HEK293 (cell line): ENCODE measurements at regions not wholly inside any gene's neighbourhood (a gene's known extent, or its start where the extent isn't known, plus 50 kb on each side); places are given as distances from the start of the nearest gene placed in this dataset.

Source experiments
- CTCF ChIA-PET: fragments of 350-600 bp; formaldehyde crosslinking; extraction: SDS; loops from one replicate; lab custom pipeline; 2021; ENCODE audit warnings: antibody characterized with exemption; lab: Yijun Ruan, JAX
- POLR2A ChIA-PET: fragments of 300-600 bp; formaldehyde crosslinking; extraction: SDS; loops from one replicate; lab custom pipeline; 2020; ENCODE audit warnings: antibody characterized with exemption, inconsistent platforms; lab: Yijun Ruan, JAX
- H3K27ac ChIP-seq: fragments of 200-500 bp; sonication (Bioruptor generic); 2 replicates; pipeline ENCODE4 v1.5.1; 2014; ENCODE audit warnings: low read depth, low read length, control low read depth, inconsistent platforms; ENCODE audit errors: extremely low read depth
- H3K36me3 ChIP-seq, 2 experiments: fragments of 200-500 bp in 1 of 2; sonication (Bioruptor generic) in 1 of 2; 1 replicate in 1 of 2; 2 replicates in 1 of 2; pipeline ENCODE4 v1.5.1; 2014 to 2017; ENCODE audit warnings: inconsistent platforms in 2 of 2, low read length in 2 of 2; ENCODE audit not compliant: control insufficient read depth in 2 of 2, insufficient read depth in 1 of 2
- H3K4me1 ChIP-seq: fragments of 200-500 bp; sonication (Bioruptor generic); 2 replicates; pipeline ENCODE4 v1.5.1; 2014; ENCODE audit warnings: mild to moderate bottlenecking, low read length, inconsistent platforms; ENCODE audit not compliant: control insufficient read depth, insufficient read depth
- H3K4me3 ChIP-seq: 2 replicates; pipeline ENCODE4 v1.5.1; 2011; ENCODE audit warnings: low read depth, mild to moderate bottlenecking, control low read depth, low read length, moderate library complexity
- H3K9me3 ChIP-seq: fragments of 200-500 bp; sonication (Bioruptor generic); 2 replicates; pipeline ENCODE4 v1.5.1; 2014; ENCODE audit warnings: low read depth, low read length, inconsistent platforms; ENCODE audit not compliant: control insufficient read depth, insufficient read depth
- AEBP2 ChIP-seq: fragments of 450-650 bp; formaldehyde crosslinking; IDR thresholded peaks from 2 replicates; pipeline ENCODE4 v1.5.1; 2016; ENCODE audit warnings: missing biosample characterization, missing genetic modification characterization, borderline replicate concordance
- ATF2 ChIP-seq: fragments of 450-650 bp; formaldehyde crosslinking; IDR thresholded peaks from 2 replicates; pipeline ENCODE4 v1.5.1; 2016; ENCODE audit warnings: missing biosample characterization, missing genetic modification characterization, low read depth
- BCL6B ChIP-seq: fragments of 450-650 bp; formaldehyde crosslinking; IDR thresholded peaks from 2 replicates; pipeline ENCODE4 v1.5.1; 2017; ENCODE audit warnings: missing biosample characterization, missing genetic modification characterization
- EGR2 ChIP-seq: fragments of 450-650 bp; formaldehyde crosslinking; IDR thresholded peaks from 2 replicates; pipeline ENCODE4 v1.5.1; 2016; ENCODE audit warnings: low read depth, missing biosample characterization, missing genetic modification characterization
- PATZ1 ChIP-seq: fragments of 450-650 bp; formaldehyde crosslinking; IDR thresholded peaks from 2 replicates; pipeline ENCODE4 v1.5.1; 2016; ENCODE audit warnings: missing biosample characterization, missing genetic modification characterization
- YY1 ChIP-seq: fragments of 450-650 bp; formaldehyde crosslinking; IDR thresholded peaks from 2 replicates; pipeline ENCODE4 v1.5.1; 2018; ENCODE audit warnings: missing biosample characterization, missing genetic modification characterization
- ZBTB17 ChIP-seq: fragments of 450-650 bp; formaldehyde crosslinking; IDR thresholded peaks from 2 replicates; pipeline ENCODE4 v1.5.1; 2016; ENCODE audit warnings: missing biosample characterization, missing genetic modification characterization
- ZBTB44 ChIP-seq: fragments of 450-650 bp; IDR thresholded peaks from 2 replicates; pipeline ENCODE4 v1.5.1; 2018; ENCODE audit warnings: missing biosample characterization, mild to moderate bottlenecking, missing genetic modification characterization
- ZNF132 ChIP-seq: fragments of 450-650 bp; formaldehyde crosslinking; IDR thresholded peaks from 2 replicates; pipeline ENCODE4 v1.5.1; 2017; ENCODE audit warnings: missing biosample characterization, missing genetic modification characterization, borderline replicate concordance
- ZNF138 ChIP-seq: fragments of 450-650 bp; formaldehyde crosslinking; IDR thresholded peaks from 2 replicates; pipeline ENCODE4 v1.5.1; 2016; ENCODE audit warnings: missing biosample characterization, missing genetic modification characterization, borderline replicate concordance
- ZNF157 ChIP-seq: fragments of 450-650 bp; formaldehyde crosslinking; IDR thresholded peaks from 2 replicates; pipeline ENCODE4 v1.5.1; 2016; ENCODE audit warnings: missing biosample characterization, missing genetic modification characterization
- ZNF280D ChIP-seq: fragments of 450-650 bp; formaldehyde crosslinking; IDR thresholded peaks from 2 replicates; pipeline ENCODE4 v1.5.1; 2016; ENCODE audit warnings: missing biosample characterization, missing genetic modification characterization
- ZNF341 ChIP-seq: fragments of 450-650 bp; formaldehyde crosslinking; IDR thresholded peaks from 2 replicates; pipeline ENCODE4; 2016; ENCODE audit warnings: low read depth, missing biosample characterization, missing genetic modification characterization
- ZNF473 ChIP-seq: fragments of 450-650 bp; formaldehyde crosslinking; IDR thresholded peaks from 2 replicates; pipeline ENCODE4 v1.5.1; 2017; ENCODE audit warnings: missing biosample characterization, missing genetic modification characterization
- ZNF48 ChIP-seq: fragments of 450-650 bp; formaldehyde crosslinking; IDR thresholded peaks from 2 replicates; pipeline ENCODE4 v1.5.1; 2016; ENCODE audit warnings: missing biosample characterization, missing genetic modification characterization
- ZNF501 ChIP-seq: fragments of 450-650 bp; formaldehyde crosslinking; IDR thresholded peaks from 2 replicates; pipeline ENCODE4 v1.5.1; 2016; ENCODE audit warnings: missing biosample characterization, missing genetic modification characterization
- ZNF514 ChIP-seq: fragments of 450-650 bp; formaldehyde crosslinking; IDR thresholded peaks from 2 replicates; pipeline ENCODE4 v1.5.1; 2016; ENCODE audit warnings: missing biosample characterization, missing genetic modification characterization
- ZNF560 ChIP-seq: fragments of 450-650 bp; formaldehyde crosslinking; IDR thresholded peaks from 2 replicates; pipeline ENCODE4 v1.5.1; 2017; ENCODE audit warnings: missing biosample characterization, missing genetic modification characterization, borderline replicate concordance
- ZNF585B ChIP-seq: fragments of 450-650 bp; formaldehyde crosslinking; IDR thresholded peaks from 2 replicates; pipeline ENCODE4 v1.5.1; 2016; ENCODE audit warnings: missing biosample characterization, missing genetic modification characterization
- ZNF658 ChIP-seq: fragments of 450-650 bp; formaldehyde crosslinking; IDR thresholded peaks from 2 replicates; pipeline ENCODE4; 2016; ENCODE audit warnings: missing biosample characterization, missing genetic modification characterization
- ZNF830 ChIP-seq: fragments of 450-650 bp; IDR thresholded peaks from 2 replicates; pipeline ENCODE4 v1.5.0; 2018; ENCODE audit warnings: missing biosample characterization, missing genetic modification characterization, low read depth, mild to moderate bottlenecking, moderate library complexity
- ZSCAN16 ChIP-seq: fragments of 450-650 bp; formaldehyde crosslinking; IDR thresholded peaks from 2 replicates; pipeline ENCODE4 v1.5.1; 2016; ENCODE audit warnings: missing biosample characterization, missing genetic modification characterization
- ZSCAN4 ChIP-seq: fragments of 450-650 bp; formaldehyde crosslinking; IDR thresholded peaks from 2 replicates; pipeline ENCODE4 v1.5.1; 2017; ENCODE audit warnings: missing biosample characterization, missing genetic modification characterization

- TF ChIP-seq ZNF830 (tag by site-specific recombination) = no peak
- TF ChIP-seq ZNF341 = no peak
- TF ChIP-seq ZSCAN4 (tag by site-specific recombination) = no peak
- TF ChIP-seq EGR2 (tag by site-specific recombination) = no peak
- TF ChIP-seq ZNF157 (tag by site-specific recombination) = no peak
- TF ChIP-seq YY1 (tag by site-specific recombination) = no peak
- no peak for TF ChIP-seq ZNF585B (tag by site-specific recombination)
- no peak for TF ChIP-seq ZSCAN16 (tag by site-specific recombination)
- TF ChIP-seq BCL6B (tag by site-specific recombination) = no peak
- no peak for TF ChIP-seq ZNF560 (tag by site-specific recombination)
- no peak for TF ChIP-seq ZNF48 (tag by site-specific recombination)
- no peak for TF ChIP-seq PATZ1
- TF ChIP-seq ZNF658 = no peak
- Histone ChIP-seq H3K4me3 (no peak overlapping the region), H3K36me3 (no peaks in the 10 kb centered on the region), H3K4me1 (no peaks in the 10 kb centered on the region), H3K9me3 (no peaks in the 10 kb centered on the region), H3K27ac (no peak overlapping the region)
- POLR2A ChIA-PET = no interaction called here
- CTCF ChIA-PET = no interaction called here
Measured at GRCh38 chr16:73387979-73388378, 340.1 kb upstream of the ZFHX3 start.

GRCh38 chr16:73385696-73386095, 337.8 kb upstream of the ZFHX3 start:
- H3K4me1 ChIP-seq = no peaks in the 10 kb centered on the region
- no peaks in the 10 kb centered on the region for H3K9me3 ChIP-seq
- H3K36me3 ChIP-seq = no peaks in the 10 kb centered on the region
- no peak overlapping the region for H3K27ac ChIP-seq
- POLR2A ChIA-PET = no interaction called here
- no peak overlapping the region for H3K4me3 ChIP-seq
- CTCF ChIA-PET = no interaction called here
- TF ChIP-seq ZNF473 = no peak
- no peak for TF ChIP-seq ZBTB17 (tag by site-specific recombination)
- no peak for TF ChIP-seq ZBTB44 (tag by site-specific recombination)
- no peak for TF ChIP-seq ZNF280D (tag by site-specific recombination)
- TF ChIP-seq ZNF132 (tag by site-specific recombination) = no peak
- no peak for TF ChIP-seq AEBP2 (tag by site-specific recombination)
- no peak for TF ChIP-seq ATF2
- TF ChIP-seq ZNF501 (tag by site-specific recombination) = no peak
- TF ChIP-seq ZNF514 (tag by site-specific recombination) = no peak
- no peak for TF ChIP-seq ZNF138
